CMK (cell line): ENCODE measurements at regions not wholly inside any gene's neighbourhood (a gene's known extent, or its start where the extent isn't known, plus 50 kb on each side); places are given as distances from the start of the nearest gene placed in this dataset.

ENCODE experiments used
- DNase-seq: peaks from one replicate; pipeline ENCODE4 v3.0.0-alpha.2; 2010; ENCODE audit warnings: low read depth

DNA sequence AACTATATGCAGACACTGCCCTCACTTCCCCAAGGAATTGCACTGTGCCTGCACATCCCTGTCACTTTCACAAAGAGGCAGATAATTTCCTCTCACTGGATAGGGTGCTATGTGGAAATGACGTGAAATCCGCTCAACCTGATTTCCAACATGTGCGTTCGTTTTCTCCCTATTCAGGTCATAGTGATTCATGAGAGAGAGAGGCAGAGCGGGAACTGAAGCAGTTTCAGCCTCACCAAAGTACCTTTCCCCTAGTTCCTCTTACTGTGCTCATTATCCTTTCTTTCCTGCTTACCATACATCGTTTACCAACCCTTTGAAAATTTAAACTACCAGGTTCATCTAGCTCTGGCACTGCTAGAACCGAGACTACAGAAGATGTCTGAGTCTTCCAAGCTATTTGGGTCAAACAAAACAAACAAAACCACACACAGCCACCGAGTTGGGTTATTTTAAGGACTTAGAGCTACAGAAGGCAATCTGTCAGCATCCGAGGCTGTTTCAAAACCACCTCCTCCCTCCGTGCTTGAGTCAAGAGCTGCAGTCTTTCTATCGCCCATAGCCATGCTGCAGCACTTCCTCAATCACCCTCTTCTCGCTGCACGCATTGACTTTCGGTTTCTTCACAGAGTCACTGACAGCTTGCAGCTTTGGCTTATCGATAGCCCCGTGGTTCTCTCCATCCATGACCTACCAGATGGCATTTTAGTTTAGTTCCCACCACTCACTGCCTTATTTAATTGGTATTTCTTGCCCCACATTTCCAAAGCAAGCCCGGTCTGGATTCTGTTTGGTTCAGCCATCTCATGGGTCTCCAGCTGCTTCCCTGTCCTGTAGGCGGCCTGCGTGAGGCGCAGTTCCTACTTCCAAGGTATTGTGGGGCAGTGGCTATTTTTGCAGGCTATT is 1395.8 kb downstream of the EFNB2 start:
- peak; percentile 36 for DNase-seq

DNA sequence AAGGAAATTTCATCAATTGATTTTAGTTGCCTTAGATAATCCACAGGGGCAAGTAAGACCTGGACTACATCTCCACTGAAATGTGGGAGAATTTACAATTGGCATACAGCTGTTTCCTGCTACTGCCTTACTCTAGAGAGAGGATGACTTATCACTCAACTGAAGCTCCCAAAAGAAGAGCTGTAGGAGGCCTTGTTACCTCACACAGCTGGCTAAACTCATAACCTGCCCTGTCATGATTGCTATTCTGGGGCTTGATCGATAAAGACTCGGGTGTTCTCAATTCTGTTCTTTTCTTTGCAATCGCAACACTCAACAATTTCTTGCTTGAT is 1396.4 kb downstream of the EFNB2 start:
- DNase-seq, result no peak

DNA sequence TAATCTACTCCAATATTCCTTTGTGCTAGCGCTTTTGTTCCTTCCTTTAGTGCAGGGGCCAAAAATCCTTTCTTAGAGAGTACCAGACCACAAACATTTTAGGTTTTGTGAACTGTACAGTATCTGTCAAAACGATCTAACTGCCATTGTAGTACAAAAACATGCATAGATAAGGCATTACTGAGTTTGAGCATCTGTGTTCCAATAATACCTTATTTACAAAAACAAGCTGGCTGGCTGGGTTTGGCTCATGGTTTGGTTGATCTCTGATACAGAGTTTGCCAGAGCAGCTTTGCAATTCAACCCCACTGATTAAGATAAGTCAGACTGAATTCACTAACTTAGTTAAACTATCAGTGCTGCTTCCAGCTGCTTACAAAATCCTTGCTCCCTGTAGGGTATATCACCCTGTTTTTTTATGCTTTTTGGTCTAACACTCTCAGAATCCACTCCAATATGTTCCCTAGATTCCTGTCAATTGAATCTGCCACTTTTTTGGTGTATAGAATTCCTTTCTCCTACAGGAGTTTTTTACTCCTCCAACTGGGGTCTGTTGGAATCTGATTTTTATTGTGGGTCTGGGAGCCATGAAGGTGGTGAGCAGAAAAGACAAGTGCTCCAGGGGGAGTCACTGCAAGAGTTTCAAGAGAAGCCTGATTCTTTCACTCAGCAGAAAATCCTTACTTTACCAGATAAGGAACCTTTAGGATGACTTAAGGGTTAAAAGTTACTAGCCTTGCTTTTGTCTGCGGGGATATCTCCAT is 1399.4 kb downstream of the EFNB2 start:
- no peak for DNase-seq

DNA sequence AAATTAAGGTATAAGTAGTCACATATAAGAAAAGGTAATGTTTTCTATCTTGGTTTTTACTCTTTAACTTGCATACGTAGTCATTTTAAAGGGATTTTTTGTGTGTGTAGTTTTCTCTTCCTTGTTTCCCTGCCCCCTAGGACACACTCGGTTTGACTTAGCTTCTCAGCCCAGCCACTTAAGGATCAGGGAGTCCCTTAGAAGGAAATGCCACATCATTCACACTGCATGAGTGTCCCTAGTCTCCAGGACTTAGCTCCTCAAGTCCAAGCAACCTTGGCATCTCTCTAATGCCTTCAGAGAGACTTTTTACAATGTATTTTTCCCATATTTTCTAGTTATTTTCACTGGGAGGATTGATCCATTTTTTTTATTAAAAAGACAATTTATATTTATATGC is 1407.7 kb downstream of the EFNB2 start:
- no peak for DNase-seq

DNA sequence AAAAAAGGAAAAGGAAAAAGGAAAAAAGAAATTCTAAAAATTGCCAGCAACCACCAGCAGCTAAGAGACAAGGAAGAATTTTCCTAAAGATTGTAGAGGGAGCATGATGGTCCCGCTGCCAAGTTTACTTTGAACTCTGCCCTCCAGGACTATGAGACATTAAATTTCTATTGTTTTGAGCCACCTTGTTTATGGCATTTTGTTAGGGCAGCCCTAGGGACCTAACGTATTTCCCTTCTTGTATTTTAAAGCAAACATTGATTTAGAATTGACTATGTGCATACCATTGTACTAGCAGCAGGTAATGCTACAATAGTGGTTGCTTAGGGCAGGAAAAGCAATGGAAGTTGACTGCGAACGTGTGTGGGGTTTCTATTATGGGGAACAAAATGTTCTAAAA is 1414.2 kb downstream of the EFNB2 start:
- no peak for DNase-seq

DNA sequence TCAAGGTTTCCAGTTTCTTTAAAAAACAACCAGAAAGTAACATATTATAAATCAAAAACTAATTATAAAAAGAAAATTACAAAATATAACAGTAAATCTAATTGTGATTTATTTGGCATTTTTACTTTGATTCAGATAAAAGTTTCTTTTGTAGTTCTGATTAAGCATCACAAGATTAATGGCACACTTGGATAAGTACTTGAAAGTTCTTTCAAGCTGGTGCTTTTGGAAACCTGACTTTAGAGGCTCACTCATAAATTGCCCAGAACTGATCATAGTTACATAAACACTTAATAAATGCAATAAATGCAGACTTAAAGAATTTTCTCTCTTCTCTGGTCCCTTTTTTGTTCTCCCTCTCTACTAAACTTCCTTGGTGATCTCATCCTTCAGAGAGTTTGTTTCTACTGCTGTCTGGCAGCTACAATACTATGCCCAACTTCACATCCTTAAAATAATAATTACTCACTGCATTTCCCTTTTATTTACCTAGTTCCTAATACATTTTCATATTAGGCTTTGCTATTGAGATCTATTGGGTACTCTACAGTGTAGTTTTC is 1417.0 kb downstream of the EFNB2 start:
- DNase-seq, result no peak

DNA sequence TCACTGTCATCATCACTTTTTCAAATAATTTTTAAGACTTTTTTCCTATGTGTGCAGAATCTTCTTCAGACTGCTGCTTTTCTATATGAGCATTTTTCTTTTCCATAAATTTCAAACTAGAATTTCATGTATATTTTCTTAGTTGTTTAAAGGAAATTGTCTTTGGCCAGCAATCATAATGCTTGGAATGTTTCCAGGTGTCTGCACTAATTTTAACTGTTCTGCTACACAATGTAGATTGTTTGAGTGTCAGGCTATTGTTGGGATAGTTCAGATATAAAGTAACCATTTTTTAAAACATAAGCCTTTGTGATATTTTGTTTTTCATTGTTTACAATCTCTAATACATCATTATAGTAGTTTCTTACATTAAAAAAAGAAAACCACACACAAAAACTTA is 1418.5 kb downstream of the EFNB2 start:
- no peak for DNase-seq

DNA sequence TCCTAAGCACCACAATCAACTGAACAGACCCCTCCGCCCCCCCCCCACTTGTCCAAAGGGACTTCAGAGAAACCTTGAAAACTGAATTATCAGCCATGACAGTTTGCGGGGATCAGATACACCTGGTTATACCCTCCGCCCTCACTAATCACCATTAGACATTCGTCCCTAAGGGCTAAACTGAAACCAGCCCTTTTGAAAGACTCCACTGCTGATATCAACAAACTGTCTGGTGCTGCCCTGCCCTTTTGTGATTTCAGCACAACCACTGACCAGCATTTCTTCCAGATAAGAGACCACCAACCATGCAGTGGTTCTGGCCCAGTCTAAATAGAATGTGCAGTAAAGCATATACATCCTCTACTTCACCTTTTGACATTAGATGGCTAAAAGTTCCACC is 1422.9 kb downstream of the EFNB2 start:
- peak; percentile 32 for DNase-seq

DNA sequence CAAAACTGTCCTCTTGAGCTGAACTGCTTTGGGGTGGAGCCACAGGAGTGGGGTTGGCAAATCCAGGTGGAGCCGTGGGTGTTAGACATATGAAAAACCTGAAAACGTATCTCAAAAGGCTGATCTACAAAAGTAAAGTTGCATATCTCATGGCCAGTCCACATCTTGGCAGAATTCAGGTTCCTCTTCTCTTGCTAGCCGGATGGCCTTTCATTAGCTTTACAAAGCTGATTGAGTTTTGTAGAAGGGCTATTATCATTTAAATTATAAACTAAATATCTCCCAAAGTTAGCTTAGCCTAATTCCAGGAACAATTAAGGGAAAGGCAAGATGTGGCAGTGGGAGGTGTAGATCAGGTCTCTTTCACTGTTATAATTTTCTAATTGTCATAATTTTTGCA is 1427.7 kb downstream of the EFNB2 start:
- DNase-seq, result no peak

DNA sequence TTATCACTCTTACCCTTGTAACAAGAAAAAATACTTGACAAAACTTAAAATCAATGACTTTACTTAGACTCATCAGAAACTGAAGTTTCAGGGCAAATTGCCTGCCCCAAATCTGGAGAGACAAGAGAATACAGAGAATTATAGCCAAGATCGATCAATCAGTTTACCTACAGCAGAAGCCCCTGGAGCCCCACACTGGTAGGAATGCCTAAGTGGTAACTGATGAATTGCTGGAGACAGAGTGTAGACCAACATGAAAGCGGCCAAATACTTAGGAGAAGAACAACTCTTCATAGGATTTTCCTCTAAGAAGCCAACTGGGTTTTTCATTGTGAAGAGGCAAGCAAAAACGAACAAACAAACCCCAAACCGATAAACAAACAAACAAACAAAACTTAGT is 1430.0 kb downstream of the EFNB2 start:
- no peak for DNase-seq

DNA sequence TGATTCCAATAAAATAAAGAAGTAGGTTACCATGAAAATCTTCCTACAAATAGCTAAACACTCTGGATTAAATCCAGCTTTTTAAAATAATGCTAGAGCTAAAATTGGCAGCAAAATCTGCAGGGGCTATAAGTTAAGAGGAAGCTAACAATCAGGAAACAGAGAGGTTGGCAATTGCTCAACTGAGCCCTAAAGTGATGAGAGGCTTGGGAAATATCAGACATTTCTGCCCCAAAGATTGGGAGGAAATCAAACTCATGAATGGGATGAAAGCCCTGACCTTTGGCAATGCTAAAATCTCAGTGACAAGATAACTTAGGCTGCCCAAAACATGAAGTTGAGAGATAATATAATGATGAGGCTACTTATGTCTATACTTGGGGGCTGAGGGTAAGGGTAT is 1437.9 kb downstream of the EFNB2 start:
- no peak for DNase-seq

DNA sequence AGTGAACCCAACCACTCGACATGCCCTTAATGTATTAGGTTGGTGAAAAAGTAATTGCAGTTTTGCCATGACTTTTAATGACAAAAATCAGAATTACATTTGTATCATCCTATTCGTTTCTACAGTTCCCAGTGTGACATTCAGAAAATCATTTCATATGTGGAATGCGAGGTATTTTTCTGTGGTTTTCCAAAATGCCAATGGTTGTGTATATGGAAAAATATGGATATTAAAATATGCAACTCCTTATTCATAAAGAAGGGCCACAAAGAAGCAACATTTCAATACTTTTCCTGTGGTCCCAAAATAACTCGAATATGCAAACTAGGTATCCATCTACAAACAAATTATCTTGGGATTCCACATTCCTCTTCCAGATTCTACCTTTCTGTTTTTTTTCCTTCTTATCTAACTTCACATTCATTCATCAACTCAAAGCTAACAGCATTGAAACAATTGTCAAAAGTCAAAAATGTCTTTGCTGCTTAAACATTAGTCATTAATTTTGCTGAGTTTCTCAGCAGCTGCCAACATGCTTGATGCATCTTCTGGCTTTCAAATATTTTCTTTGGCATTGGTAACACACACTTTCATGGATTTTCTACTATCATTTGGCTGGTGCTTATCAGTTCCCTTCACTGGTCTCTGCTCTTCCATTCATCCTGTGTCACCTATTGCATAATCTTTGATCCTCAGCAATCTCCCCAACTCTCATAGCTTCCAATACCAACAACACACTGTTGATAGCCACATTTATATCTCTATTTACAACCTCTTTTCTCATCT is 1445.4 kb downstream of the EFNB2 start:
- DNase-seq, result no peak

DNA sequence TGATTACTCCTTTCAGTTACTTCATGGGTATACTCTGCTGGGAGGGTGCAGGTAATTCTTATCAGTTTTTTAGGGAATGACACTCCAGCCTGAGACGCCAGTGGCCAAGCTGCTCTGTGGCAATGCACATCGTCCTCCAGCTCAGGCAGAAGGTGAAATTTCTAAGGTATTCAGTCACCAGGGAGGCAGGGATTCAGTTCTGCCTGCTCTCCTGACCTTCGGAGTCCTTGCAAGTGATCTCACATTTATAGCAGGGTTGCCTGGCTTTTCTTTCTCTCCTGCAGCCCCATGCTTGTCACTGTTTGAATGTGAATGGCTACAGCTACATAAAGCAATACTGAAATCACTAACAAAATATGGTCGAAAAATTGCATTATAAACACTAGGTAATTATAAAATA is 1447.5 kb downstream of the EFNB2 start:
- no peak for DNase-seq

DNA sequence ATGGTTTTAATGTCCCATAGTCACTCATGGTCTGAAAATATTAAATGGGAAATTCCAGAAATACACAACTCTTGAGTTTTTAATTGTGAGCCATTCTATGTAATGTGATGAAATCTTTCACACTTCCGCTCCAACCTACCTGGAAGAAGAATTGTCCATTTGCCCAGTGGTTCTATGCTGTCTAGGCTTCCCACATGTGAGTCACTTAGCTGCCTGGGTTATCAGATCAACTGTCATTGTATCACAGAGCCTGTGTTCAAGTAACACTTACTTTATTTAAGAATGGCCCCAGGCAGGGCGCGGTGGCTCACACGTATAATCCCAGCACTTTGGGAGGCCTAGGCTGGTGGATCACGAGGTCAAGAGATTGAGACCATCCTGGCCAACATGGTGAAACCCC is 1450.5 kb downstream of the EFNB2 start:
- DNase-seq, result no peak

DNA sequence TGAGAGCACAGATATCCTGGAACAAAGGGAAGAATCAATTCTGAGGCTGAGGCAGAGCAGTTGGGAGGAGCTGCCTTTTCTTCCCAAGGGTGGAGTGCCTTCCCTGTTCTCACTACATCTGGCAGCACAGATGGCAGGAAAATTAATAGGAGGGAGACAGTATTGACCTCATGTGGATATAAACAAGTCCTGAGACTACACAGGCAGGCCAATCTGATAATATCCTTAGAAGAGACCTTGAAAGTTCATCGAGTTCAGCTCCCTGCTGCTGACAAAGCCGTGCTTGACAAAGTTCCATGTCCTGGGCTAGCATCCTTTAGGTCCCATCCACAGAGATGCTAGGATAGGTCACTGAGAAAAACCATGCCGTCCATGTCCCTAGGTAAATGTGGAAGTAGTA is 1451.5 kb downstream of the EFNB2 start:
- no peak for DNase-seq

DNA sequence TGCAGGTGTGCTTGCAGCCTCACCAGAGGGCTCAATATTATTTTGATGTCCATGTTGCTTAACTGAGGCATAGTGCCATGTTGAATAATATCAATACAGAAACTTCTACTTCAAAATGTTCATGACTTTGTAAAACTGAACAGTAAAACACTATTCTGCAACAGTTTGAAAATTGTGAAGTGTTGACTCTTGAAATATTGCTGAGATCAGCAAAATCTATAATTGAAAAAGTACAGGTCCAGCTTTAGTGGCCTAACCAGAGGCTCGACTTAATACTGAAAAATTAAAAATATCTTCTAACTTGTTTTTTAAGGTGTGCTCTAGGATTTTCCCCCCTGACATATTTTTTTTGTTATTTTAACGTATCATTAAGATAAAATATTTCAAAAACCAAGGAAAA is 1460.7 kb downstream of the EFNB2 start:
- DNase-seq, result no peak

DNA sequence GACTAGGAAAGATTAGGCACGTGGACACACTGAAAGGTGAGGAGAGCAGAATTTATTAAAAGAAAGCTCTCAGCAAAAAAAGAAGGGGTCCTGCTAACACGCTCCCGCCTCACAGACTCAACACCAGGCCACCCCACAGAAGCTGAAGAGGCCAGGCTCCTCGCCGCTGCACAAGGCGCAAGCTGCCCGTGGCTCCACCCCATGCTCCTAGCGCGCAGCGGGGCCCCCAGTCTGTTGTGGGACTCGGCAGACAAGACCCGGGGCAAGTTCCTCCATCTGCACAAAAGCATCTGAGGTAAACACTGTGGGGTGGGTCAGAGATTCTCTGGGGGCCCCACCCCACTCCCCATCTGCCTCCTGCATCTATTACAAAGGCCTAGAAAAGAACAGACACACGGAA is 1462.4 kb downstream of the EFNB2 start:
- DNase-seq, result no peak

DNA sequence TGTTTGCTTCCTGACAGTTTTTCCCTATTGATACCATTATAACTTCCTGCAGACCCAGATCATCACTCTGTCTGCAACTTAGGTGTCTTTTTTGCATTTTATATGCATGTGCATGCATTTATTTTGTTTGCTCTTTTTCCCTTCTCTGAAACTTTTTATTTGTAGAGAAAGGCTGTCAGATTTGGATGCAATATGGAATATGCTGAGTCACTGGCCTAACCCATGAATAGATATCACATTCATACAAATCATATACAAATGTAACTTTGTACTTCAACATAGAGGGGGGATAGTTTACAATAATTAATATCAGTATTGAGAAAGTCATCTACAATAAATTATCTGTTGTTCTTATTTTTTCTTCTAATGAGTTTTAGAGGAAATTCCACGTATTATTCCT is 1465.0 kb downstream of the EFNB2 start:
- no peak for DNase-seq

DNA sequence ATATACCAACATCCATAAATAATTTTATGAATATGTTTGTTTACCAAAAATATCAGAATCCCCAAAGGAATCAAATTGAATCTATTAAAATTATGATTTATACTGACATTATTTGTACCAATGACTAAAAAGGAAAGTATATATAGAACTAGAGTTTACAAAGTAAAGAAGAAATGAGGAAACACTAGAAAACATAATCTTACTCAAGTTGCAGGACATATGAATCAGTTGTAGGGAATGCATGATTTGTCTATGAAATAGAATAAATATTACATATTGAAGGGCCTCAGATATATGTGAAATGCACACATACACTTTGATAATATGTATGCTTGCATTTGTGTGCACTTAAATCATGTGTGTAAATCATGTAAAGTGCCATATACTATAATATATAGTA is 1466.4 kb downstream of the EFNB2 start:
- no peak for DNase-seq

DNA sequence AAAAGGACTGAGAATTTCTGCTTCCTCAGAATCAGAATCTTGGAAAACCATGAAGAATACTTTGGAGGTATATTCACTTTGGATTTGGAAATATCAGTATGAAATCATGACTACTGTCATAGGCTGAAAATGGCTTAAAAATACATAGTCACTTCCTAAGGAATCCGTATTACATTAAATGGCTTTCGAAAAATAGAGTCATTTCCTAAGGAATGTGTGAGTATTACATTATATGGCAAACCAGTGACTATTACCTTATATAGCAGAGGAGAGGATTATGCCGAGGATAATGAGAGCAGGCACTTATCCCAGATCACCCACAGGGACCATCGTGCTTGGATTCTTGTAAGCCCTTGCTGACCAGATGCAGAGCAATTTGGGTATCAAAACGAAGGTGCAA is 1471.8 kb downstream of the EFNB2 start:
- DNase-seq, result no peak

DNA sequence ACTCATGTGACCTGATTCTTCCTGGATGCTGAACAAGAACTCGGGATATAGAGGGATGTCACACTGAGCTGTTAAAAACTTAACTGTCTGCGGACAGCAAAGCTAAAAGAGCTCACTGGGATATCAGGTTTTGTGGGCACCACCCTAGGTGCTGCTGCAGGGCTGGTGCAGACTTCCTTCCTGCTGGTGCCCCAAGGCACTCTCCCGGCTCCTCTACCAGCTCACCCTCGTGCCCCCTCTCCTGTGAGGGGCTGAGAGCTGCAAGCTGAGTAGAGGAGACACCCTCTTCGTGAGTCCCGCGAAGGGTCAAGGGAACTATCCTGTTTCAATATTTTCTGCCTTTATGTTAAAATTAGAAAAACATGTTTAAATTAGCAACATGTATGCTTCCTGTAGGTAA is 1475.7 kb downstream of the EFNB2 start:
- DNase-seq, result no peak

DNA sequence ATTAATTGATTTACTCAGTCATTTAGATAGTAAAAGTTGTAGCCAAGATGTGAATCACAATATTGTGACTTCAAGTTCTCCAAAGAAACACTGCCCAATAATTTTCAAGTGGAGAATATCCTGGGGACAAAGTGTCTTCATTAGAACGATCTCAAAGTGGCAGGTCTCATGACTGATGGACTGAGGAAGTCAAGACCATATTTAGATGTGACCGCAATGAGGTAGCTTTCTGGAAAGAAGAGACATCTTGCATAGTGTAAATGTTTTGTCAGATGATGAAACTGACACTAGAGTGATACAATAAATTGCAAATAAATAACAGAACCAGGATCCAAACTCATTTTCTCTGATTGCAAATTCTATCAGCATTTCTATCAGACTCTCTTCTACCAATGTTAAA is 1476.9 kb downstream of the EFNB2 start:
- no peak for DNase-seq

DNA sequence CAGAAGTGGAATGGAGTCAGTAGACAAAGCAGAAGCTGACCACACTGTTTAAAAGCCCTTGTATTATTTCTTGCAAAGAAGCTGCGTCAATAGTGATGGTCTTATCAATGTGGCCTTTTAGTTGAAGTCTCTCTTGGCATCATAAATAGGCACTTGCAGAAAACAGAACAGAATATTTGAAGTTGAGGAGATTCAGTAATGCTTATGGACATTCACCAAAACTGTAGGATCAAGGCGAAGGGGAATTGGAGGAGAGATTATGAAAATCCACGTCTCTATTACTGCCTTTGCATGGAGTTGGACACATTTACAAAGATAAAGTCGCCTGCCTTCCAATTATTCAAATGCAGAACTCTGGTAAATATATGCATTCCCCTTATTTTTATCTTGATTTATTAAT is 1482.8 kb downstream of the EFNB2 start:
- no peak for DNase-seq
